ENCODE measurements at regions not wholly inside any gene's neighbourhood (a gene's known extent, or its start where the extent isn't known, plus 50 kb on each side); places are given as distances from the start of the nearest gene placed in this dataset.

DNA sequence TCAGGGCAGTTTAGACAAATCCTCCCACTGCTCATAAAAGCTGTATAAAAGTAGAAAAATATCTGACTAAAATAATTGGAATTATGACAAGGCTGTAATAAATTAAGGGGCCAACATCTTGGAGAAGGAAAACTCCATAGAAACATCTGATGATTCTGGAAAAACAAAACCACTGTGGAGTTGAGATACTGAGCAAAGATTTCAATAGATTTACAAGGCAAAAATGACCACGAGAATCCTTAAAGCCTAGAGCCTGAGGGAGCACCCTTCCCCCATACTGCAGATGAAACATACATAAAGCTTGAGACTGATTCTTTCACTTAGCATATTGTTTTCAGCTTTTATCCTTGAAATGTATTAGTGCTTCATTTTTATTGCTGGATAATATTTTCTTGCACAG, 286.4 kb upstream of the MMADHC start:
- TF ChIP-seq, protein P1, sequence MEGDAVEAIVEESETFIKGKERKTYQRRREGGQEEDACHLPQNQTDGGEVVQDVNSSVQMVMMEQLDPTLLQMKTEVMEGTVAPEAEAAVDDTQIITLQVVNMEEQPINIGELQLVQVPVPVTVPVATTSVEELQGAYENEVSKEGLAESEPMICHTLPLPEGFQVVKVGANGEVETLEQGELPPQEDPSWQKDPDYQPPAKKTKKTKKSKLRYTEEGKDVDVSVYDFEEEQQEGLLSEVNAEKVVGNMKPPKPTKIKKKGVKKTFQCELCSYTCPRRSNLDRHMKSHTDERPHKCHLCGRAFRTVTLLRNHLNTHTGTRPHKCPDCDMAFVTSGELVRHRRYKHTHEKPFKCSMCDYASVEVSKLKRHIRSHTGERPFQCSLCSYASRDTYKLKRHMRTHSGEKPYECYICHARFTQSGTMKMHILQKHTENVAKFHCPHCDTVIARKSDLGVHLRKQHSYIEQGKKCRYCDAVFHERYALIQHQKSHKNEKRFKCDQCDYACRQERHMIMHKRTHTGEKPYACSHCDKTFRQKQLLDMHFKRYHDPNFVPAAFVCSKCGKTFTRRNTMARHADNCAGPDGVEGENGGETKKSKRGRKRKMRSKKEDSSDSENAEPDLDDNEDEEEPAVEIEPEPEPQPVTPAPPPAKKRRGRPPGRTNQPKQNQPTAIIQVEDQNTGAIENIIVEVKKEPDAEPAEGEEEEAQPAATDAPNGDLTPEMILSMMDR (IDR thresholded peaks at IDR 0.05; ENCODE audit: low read depth, low read length), result no peak
- no peak for TF ChIP-seq EZH2phosphoT487 (IDR thresholded peaks at IDR 0.05; ENCODE audit: low read depth)
